ENCODE measurements at regions not wholly inside any gene's neighbourhood (a gene's known extent, or its start where the extent isn't known, plus 50 kb on each side); places are given as distances from the start of the nearest gene placed in this dataset.
"Not testable (repeated sequence)": the region's sequence is repeated elsewhere in the genome, so short reads cannot be mapped to it uniquely, and the experiment has no call there.

DNA sequence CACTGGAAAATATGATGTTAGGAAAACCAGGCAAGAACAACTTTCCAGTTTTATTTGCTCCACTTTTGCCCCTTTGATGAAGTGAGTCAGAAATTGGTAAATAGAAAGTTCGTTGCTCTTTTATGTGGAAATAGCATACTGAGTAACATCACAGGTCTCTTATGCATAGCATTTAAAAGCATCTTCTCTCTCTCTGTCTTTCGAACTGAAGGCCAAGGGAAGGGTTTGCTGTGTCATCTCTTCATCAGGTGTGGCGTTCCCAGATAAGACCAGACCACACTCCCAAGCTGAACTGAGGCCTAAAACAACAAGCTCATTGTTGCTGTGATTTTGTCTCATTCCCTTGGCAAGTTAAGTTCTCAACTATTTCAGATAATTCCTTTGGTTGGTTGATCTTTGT lies 131.8 kb upstream of the GRB10 start:
- DNase-seq: no peak

GRCh38 chr7:50908628-50909290 lies 126.1 kb upstream of the GRB10 start:
- no peak for DNase-seq

GRCh38 chr7:50898604-50899477 lies 116.1 kb upstream of the GRB10 start:
- DNase-seq: not testable (repeated sequence)

GRCh38 chr7:50887061-50887460 lies 104.4 kb upstream of the GRB10 start:
- DNase-seq: not testable (repeated sequence)

- no peak for DNase-seq
These were observed 89.7 kb upstream of the GRB10 start for GRCh38 chr7:50872437-50872836.

- DNase-seq: no peak
These were observed 86.5 kb upstream of the GRB10 start for GRCh38 chr7:50869108-50869725.

DNA sequence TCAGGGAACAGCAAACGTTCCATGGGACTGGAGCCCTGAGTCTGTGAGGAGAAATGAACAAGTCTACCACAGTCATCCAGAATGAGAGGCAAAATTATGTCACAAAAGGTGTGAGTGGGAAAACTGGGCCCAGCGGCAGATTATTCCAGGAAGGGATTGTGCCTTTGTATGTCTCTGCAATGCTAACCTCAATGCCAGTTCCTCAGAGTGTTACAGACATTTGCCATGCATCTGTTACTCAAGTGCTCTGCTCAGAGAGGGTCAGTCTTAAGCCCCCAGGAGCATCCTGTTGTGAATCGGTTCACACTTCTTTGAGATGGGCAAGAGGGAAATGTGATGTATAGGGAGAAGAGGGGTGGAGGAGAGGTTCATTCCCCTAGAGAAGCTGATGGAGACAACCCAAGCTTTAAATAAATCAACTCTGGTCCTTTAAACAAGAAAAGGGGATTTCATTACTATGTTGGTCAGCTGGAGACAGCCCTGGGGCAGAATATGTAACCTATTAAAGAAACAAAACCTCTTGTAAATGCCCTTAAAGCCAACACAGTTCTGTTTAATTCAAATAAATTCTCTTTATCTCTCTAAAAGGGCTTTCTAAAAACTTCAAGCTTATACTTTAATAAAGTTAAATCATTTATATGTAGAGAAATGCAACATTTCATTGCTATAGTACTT lies 85.9 kb upstream of the GRB10 start:
- no peak for DNase-seq

GRCh38 chr7:50867034-50867356 lies 84.3 kb upstream of the GRB10 start:
- DNase-seq: no peak

- no peak for DNase-seq
These were observed 83.8 kb upstream of the GRB10 start for GRCh38 chr7:50866343-50867033.

- no peak for DNase-seq
These were observed 82.8 kb upstream of the GRB10 start for GRCh38 chr7:50865450-50865849.

- peak; percentile 35 for DNase-seq
These were observed 82.0 kb upstream of the GRB10 start for GRCh38 chr7:50864694-50865093.

DNA sequence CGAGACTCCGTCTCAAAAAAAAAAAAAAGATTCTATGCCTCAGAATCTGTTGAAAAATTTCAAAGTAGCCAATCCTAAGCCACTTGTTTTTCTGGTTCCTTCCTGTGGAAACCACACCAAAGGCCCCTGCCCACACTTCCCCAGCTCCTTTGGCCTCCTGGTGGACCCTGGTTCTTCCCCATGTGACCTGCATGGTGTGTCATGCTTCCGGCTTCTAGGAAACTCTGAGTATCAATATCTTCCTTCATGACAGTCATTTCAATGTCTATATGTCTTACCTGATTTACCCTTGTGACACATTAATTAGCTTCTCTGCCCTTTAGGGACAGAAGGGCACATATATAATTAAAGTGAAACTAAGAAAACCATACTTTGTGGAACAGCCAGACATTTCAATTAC lies 80.4 kb upstream of the GRB10 start:
- no peak for DNase-seq

DNA sequence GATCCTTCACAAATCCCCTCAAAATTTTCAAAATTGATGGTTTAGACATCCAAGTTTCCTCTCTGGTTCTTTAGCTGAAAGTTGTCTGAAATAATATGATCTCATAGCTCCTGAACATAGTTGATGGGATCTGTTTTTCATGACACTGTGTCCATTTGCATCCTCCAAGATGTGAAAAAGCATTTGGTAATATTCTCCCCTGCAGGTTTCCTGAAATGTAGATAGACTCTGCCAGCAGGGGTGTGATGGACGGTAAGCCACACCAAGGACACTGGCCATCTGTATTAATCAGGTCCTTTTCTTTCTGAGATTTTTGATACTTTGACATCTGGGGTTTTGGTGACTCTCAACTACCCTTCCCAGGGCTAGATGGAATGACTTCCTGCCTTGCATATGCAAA lies 79.6 kb upstream of the GRB10 start:
- DNase-seq: no peak

DNA sequence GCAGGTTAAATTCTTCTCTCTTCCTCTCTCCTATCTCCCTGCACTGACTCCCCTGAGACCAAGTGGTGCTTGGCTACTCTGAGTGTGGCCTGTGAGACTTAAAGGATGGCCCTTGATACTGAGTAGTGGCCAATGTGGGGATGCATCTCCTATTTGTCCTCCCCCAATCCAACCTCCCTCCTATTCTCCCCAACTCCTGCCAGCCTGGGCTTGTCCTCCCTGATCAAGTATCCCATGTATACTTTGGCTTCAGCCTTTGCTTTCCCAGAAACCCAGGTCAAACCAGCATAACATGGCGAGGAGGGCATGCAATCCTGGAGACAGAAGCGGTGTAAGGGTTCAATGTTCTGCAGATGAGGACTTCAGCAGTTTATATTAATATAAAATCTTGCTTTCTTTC lies 77.9 kb upstream of the GRB10 start:
- DNase-seq: no peak

- DNase-seq: no peak
These were observed 77.5 kb upstream of the GRB10 start for GRCh38 chr7:50860174-50860573.

DNA sequence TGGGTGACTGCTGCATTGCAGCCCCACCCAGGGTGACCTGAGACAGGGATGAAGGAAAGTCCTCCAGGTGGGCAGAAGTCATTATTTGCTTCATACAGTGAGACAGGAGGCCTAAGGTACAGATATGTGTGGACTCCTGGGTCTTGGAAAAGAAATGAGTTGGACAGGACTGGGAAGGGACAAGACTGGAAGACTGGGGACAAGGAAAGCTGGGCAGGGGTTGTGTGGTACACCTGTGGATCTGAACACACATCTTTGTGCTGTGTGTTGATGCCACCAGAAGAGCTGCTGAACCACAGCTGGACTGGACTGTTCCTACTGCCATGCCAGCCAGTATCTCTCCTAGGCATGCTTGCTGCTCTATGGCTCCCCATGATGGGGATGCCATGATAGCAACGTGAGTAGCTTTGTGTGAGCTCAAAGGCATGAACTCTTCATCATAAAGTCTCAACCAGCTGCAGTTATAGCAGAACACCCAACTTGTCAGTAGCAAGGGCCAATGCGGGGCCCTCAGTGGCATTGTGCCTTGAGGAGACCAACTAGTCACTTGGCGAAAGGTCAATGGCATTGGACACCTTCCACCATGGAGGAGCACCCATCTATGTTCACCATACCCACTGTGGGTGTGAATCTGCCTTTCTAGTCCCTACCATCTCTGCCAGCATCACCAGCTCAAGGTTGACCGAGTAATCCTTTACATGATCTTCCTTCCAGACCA lies 76.0 kb upstream of the GRB10 start:
- DNase-seq: no peak

GRCh38 chr7:50857804-50858489 lies 75.3 kb upstream of the GRB10 start:
- DNase-seq: no peak

DNA sequence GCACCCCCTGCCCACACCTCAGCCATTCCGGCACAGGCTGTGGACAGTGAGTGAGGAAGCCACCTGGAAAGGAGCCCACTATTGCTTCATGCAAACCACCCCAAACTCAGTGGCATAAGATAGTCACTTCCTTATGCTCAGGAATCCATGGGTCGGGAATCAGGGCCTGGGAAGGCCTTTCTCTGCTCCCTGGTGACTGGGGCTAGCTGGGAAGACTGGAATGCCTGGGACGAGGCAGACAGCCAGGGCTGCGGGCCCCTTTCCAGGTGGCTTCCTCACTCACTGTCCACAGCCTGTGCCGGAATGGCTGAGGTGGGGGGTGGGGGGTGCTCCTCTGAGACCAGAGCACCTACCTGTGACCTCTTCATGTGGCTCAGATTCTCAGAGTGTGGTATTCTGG lies 74.1 kb upstream of the GRB10 start:
- no peak for DNase-seq

DNA sequence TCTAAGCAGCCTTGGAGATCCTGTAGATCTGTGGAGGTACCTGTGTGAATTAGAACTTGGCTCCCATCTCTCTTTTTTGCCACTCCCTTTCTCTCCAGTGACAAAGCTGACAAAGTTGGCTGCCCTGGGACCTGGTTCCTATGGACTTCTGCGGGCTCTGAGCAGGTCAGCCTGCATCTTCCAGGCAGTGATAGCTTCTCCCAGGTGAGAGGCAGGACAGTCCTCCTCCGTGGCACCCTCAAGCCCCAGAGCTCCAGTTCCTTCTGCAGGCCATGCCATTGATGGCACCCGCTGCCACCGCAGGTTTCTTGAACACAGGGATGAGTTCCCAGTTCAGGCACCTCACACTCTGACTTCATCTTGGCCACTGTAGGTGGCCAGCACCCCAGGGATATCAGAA lies 73.5 kb upstream of the GRB10 start:
- no peak for DNase-seq

DNA sequence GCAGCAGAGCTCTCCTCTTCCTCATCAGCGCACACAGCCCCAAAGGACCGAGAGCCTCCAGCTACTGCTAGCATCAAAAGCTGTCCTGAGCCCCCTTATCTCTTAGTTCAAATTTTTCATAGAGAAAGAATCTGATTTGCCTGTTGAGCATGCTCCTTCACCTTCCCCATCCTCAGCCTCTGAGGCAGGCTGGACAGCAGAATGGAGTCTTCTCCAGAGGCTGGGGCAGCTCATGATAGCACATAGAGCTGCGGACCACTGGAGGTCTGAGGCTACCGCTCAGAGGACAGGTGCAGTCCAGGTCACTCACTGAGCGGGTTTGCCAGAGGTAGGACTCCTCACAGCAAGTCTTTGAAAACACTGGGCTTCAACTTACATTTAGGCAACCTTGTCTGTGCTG lies 72.8 kb upstream of the GRB10 start:
- no peak for DNase-seq

DNA sequence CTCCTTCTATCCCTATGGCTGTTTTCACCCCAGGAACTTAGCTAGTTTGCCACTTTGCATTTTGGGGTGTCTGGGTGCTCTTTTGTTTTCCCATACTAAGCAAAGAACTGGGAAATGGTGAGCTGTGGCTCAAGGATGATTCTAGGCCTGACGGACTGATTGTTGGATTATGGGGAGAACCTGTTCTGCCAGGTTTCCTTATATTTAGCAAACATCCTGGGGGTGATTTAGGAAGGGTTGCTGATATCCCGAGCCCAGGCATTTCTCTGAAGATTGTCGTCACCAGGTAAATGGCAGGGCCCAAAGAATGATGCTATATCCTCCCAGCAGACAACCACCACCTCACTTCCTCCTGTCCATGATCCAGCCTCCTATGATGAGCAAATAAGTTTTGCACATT lies 72.1 kb upstream of the GRB10 start:
- DNase-seq: no peak

DNA sequence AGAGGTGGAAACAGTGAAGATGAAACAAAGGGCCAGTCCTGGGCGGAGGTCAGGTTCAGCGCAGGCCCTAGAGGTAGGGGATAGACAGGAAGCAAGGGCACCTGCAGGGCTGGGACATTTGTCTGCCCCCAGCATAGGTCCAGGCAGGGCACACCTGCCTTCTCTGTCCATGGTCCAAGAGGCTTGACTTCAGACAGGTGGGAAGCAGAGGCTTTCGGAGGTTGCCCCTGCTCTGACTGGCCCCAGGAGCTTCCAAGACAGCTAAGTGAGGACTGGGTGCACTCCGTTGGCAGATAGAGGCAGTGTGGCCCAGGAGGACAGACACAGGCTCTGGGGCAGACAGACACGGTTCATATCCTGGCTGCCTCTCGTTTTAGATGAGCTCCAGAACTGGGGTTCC lies 71.6 kb upstream of the GRB10 start:
- no peak for DNase-seq

Data from retina (tissue), 1 donor.